ENCODE measurements at regions not wholly inside any gene's neighbourhood (a gene's known extent, or its start where the extent isn't known, plus 50 kb on each side); places are given as distances from the start of the nearest gene placed in this dataset.

DNA sequence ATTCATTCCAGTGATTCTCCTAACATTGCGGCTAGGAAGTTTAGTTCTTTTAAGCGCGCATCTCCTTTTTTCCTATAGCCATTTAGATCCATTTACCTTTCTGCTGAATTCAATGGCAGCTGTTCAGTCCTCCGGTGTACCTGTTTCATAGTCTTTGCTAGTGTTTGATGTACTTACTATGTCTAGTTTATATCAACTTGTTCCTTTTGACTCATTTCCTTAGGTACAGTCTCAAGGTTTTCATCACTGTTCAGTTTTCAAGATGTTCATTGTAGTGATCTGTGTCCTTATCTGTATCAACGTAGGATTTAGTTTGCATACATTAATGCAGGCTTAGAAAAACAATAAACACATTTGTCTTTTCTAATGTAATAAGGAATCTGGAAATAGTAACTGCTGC is 59.0 kb upstream of the MBNL1 start:
- TF ChIP-seq, protein P1, sequence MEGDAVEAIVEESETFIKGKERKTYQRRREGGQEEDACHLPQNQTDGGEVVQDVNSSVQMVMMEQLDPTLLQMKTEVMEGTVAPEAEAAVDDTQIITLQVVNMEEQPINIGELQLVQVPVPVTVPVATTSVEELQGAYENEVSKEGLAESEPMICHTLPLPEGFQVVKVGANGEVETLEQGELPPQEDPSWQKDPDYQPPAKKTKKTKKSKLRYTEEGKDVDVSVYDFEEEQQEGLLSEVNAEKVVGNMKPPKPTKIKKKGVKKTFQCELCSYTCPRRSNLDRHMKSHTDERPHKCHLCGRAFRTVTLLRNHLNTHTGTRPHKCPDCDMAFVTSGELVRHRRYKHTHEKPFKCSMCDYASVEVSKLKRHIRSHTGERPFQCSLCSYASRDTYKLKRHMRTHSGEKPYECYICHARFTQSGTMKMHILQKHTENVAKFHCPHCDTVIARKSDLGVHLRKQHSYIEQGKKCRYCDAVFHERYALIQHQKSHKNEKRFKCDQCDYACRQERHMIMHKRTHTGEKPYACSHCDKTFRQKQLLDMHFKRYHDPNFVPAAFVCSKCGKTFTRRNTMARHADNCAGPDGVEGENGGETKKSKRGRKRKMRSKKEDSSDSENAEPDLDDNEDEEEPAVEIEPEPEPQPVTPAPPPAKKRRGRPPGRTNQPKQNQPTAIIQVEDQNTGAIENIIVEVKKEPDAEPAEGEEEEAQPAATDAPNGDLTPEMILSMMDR (IDR thresholded peaks at IDR 0.05) = no peak
- TF ChIP-seq POLR2A (IDR thresholded peaks at IDR 0.05) = no peak
